OCI-LY3 (cell line): ENCODE measurements at regions not wholly inside any gene's neighbourhood (a gene's known extent, or its start where the extent isn't known, plus 50 kb on each side); places are given as distances from the start of the nearest gene placed in this dataset.

Source experiments
- CTCF ChIP-seq: fragments of 200-600, 300-600 bp; sonication (generic); IDR thresholded peaks from 2 replicates; pipeline ENCODE4 v1.5.1; 2014; ENCODE audit warnings: antibody characterized with exemption, low read length, low read depth
- EZH2phosphoT487 ChIP-seq: fragments of 200-600 bp; shearing (Covaris generic); IDR thresholded peaks from 2 replicates; pipeline ENCODE4 v1.6.1; 2018; ENCODE audit warnings: antibody characterized with exemption, mixed run types, low read depth

- no peak for TF ChIP-seq CTCF
- TF ChIP-seq EZH2phosphoT487, result no peak
These were observed 217.7 kb upstream of the EDIL3 start for GRCh38 chr5:84602371-84602771.
